Activated CD4-positive, alpha-beta T cell treated with anti-CD3 and anti-CD28 coated beads, Interleukin-2, amount 50 U/mL, for 16 hours (primary cell): ENCODE measurements at regions not wholly inside any gene's neighbourhood (a gene's known extent, or its start where the extent isn't known, plus 50 kb on each side); places are given as distances from the start of the nearest gene placed in this dataset.
"Not testable (repeated sequence)": the region's sequence is repeated elsewhere in the genome, so short reads cannot be mapped to it uniquely, and the experiment has no call there.

Source experiments
- DNase-seq: peaks from one replicate; pipeline ENCODE4 v3.0.0-alpha.2; 2020

DNA sequence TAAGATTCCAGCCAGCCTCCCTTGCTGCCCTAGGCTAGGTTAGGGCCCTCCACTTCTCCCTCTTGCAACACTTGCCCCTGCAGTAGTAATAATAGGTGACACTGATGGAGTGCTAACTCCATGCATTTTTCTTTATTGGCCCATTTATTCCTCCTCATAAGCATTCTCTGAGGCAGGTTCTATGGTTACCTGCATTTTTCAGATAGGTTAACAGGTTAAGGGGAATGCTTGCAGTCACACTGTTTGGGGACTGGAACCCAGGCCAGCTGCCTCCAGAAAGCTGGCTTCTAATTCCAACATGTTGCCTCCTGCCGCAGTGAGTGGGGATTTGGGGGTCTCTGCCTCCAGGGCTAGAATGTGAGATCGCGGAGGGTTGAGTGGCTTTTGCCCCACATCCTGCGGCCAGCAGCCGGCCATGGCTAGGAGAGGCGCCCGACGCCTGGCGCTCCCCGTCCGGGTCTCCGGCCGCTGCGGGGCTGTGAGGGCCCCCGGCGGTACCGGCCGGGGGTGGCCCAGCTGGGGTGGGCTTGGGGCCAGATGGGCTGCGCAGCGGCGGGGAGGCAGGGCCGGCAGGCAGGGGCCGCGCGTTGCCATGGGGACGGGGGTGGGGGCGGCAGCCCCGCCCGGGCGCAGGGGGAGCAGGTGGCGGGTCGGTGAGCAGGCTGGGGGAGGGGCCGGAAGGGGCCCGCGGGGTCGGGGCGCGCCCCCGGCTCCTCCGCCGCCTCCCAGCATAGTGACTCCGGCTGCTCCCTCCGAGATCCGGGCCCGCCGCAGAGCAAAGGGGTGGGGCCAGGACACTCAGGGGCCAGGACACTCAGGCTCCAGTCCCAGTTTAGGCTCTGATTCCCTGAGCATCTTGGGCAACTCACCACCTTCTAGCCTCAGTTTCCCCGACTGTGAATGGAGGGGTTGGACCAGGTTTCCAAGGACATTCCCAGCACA lies 68.4 kb upstream of the SSBP3 start:
- no peak for DNase-seq

DNA sequence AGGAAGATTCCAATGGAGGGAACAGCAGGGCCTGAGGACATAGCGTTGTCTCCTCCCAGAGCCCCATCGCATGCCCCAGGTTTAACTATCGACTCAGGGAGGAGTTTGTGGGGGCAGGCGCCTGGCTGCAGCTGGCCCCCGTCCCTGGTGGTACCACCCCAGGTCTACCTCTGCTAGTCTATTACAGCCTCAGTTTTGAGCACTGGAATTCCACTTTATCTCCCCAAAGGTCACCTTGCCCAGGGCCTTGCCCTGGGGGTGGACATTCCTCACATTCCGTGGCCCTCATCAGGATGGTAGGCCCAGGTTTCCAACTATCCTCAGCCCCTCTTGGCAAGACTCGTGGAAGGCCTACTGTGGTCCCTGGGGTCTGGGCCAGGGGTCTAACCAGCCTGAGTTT lies 65.4 kb upstream of the SSBP3 start:
- no peak for DNase-seq

DNA sequence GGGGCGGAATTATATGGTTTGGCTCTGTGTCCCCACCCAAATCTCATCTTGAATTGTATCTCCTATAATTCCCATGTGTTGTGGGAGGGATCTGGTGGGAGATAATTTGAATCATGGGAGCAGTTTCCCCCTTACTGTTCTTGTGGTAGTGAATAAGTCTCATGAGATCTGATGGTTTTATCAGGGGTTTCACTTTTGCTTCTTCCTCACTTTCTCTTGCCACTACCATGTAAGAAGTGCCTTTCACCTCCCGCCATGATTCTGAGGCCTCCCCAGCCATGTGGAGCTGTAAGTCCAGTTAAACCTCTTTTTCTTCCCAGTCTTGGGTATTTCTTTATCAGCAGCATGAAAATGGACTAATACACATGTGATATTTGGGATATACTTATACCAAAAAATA lies 63.2 kb upstream of the SSBP3 start:
- not testable (repeated sequence) for DNase-seq

DNA sequence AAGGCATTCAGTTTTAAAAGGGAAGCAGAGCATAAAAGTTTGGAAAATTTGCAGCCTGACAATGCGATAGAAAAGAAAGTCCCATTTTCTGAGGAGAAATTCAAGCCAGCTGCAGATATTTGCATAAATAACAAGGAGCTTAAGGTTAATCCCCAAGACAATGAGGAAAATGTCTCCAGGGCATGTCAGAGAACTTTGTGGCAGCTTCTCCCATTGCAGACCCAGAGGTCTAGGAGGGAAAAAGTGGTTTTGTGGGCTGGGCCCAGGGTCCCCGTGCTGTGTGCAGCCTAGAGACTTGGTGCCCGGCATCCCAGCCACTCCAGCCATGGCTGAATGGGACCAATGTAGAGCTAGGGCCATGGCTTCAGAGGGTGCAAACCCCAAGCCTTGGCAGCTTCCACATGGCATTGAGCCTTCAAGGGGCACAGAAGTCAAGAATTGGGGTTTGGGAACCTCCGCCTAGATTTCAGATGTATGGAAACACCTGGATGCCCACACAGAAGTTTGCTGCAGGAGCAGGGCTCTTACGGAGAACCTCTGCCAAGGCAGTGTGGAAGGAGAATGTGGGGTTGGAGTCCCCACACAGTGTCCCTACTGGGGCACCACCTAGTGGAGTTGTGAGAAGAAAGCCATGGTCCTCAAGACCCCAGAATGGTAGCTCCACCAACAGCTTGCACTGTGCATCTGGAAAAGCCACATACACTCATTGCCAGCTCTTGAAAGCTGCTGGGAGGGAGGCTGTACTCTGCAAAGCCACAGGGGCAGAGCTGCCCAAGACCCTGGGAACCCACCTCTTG lies 62.3 kb upstream of the SSBP3 start:
- DNase-seq: not testable (repeated sequence)

DNA sequence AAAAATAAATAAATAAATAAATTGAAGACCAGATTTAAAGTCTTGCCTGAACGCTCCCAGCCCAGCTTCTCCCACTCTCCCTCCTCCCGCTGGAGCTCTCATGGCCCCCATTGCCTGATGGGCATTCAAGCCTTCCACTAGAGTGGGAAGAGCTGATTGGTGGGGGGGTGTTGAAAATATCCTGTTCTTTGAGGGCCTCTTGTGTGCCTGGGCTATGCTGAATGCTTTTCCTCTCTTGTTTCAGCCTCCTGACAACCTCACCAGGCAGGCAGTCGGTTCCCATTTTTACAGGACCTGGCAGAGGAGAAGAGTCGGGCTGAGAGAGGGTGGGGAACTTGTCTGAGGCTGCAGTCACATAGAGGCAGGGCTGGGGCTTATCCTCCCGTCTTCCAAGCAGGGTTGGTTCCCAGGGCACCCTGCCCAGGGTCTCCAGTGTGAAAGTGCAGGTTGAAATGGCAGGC lies 59.2 kb upstream of the SSBP3 start:
- no peak for DNase-seq

DNA sequence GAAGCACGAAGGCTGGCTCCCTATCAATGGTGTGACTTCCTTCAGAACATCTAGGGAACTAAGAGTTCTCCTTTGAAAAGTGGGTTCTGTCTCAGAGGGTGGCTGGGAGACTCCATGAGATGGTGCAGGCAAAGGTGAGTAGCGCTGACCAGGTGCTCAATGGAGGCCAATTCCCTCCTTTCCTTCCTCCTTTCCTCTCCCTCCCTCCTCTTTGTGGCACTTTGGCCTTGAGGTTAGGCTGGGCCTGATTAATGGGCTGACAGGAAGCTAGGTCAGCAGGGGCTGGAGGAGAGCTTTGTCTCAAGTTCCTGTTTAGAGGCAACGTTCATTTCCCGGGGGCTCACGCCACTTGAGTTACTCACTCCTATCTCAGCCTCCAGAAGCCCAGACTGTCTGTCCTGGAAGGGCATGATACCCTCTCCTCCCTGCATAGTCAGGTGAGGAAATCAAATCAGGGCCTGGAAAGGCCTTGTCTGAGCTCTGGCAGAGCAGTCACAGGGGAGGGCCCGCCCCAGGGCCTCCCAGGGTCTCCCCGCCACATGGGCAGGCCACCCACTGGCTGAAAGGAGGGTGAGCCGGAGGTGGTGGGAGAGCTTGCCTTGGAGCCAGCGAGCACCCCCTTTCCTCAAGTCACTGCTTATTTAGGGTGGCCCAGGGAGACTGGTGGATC lies 58.4 kb upstream of the SSBP3 start:
- no peak for DNase-seq

DNA sequence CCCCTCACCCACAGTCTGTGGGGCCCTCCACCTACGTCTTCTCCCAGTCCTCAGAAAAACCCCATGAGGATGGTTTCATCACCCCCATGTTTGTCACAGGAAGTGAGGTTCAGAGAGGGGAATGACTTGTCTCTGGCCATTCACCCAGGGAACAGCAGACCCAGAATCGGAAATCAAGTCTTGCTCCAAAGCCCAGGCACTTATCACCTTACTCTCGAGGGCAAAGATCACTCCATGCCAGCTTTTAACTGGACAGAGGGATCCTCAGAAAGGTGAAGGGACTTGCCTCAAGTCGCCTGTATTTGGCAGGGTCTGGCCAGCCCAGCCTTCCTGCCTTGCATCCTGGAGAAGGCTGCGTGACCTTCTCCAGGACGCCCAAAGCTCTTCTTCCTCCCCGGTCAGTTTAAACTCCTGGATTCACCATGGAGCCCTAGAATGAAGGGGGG lies 57.9 kb upstream of the SSBP3 start:
- no peak for DNase-seq

DNA sequence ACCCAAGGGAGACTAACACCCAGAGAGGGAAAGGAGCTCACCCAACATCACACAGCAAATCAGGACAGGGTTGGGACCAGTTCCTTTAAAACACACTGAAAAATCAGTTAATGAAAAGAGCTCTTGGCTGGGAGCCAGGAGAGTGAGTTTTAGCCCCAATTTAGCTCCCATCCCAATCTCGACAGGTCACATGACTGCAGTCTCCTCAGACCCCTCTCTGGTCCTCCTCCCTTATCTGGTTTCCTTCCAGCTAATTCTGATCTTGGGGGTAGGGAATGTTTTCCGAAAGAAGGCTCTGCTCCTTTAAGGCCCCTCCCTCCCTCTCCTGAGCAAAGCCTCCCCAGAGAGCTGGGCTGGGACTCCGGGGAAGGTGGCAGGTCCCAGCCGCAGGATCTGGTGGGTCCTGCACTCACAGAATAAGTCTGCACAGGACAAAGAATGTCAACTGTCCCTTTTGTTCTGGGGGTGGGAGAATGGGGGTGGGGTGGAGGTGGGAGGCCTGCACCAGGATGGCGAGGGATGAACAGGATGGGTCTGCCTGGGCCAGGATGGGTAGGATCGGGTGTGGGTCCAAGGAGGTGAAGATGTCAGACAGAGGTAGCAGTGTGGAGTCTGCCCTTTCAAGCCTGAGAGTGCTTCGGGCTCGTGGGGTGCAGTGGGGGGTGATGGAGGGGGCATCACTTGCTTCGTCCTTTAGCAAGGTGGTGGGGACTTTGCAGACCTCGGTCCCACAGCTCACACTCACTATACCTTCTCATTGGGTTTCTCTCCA lies 57.3 kb upstream of the SSBP3 start:
- no peak for DNase-seq

DNA sequence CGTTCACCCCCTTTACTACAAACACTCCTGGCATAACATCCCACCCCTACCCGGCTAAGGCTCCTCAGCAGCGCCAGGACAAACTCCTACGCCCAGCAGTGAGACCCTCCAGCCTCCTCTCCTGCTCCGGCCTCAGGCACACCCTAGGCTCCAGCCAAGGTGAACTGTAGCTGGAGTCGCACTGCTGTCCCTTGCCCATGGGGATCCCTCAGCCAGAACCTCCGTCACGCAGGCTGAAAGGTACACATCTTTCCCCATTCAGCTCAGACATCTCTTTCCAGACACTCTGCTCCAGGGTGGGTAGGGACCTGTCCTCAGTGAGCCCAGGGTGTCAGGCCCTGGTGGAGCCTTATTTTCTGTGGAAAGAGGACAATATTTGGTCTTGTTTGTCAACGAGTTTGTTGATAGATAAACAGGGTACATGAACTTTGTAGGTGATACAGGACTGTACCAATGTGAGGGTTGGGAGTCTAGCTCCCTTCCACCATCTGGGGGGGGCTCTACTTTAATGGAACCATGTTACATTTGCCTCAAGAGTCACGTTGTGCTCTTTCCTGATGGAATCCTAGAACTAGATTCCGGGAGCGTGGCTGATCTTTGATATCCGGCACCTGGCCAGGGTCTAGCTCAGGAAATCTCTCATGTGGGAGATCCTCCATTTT lies 56.5 kb upstream of the SSBP3 start:
- no peak for DNase-seq

DNA sequence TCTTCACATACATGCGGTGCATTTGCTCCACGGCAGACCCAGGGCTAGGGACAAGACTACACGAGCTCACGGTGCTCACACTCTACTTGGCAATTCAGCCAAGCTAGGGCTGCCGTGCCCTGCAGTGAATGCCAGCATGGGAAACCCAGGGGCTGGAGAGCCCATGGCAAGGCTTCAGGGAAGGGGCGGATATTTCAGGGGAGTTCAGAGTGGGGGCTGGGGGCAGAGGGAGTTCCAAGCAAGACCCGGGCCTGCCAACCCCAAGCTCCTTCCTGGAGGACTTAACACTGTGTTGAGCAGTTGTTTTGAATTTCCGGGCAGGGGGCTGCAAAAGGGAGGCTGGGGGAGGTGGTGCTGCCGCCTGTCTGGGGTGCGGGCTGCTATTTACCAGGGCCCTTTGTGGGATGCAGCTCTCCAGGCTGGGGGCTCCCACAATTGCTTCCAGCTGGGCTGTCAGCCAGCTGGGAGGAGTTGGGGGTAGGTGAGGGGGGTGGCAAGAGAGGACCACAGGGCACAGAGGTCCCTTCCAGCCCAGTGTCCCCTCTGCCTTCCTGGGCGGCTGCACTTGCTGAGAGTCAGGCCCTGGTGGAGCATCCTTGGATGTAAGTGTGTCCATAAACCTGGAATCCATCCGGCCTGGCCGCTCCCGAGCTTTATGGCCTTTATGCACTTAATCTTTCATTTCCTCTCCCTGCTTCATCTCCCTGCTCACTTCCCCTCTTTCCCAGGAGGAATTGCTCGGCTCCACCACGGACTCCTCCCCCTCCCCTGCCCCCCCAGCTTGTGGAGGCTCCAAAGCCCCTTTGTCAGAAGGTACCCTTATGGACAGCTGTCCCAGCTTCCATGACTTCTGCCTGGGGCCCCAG lies 55.8 kb upstream of the SSBP3 start:
- no peak for DNase-seq

DNA sequence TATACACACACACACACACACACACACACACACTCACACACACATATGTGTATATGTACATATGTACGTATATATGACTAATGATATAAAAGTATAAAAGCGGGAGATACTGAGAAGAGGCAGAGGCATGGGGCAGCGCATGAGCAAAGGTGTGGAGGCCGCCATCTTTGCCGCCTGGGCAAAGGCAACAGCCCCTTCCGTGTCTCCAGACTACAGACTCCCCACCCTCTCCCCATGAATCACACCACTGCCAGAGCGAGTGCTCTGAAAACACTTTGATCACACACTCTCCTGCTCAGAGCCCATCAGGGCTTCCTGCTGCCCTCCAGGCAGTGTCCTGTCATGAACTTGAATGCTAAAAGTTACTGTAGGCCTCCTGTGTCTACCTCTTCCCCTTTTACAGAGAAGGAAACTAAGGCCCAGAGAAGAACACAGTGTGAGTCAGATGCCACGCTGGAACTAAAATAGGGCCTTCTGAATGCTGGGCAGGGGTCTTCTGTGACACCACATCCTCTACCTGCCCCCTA lies 54.7 kb upstream of the SSBP3 start:
- no peak for DNase-seq

DNA sequence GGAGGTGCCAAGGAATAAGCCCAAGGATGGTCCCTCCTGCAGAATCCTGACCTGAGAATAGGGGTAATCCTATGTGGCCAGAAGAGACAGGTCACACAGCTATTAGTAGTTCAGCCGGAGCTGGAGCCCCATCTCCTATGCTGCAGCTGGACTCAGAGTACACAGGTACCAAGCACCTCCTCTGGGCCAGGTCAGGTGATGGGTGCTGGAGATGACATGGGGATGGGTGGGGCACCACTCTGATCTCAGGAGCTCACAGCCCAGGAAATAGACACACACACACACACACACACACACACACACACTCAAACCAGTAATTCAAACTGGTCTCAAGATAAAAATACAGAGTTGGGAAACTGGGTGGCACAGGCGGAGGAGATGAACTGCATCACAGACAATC lies 54.2 kb upstream of the SSBP3 start:
- DNase-seq: no peak

DNA sequence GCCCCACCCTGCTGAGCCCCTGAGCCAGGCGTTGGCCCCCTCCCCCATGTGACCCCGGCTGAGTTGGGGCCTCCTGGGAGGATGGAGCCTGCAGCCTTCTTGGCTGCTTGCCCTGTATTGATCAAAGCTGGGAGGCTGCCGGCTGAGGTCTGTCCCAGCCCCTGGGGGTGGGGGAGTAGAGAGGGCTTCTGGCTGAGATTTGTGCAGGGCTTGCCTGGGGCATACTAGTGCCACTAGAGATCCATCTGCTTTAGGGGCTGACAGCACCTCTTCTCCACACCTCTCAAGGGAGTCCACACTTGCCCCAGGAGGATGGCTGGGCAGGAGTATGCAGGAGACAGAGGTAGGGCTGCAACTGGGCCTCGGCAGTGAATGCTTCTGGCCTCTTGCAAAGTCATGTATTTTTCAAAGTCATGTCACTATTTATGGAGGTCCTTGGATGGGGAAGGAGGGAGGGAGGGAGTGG lies 53.6 kb upstream of the SSBP3 start:
- DNase-seq: no peak

DNA sequence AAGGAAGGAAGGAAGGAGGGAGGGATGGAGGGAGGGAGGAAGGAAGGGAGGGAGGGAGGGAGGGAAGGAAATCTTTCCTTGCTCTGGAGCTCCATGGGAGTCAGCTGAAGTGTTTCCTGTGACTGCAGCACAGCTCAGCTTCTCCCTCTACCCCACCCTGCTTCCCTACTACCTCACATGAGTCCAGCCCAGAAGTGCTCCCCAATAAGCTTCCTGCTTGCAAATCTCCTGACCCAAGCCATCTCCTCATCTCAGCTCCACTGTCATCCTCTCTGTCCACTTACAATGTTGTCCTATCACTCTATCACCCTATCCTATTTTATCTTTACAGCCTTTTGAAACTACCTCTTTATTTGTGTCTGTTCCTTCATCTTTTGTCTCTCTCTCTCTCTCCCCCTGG lies 52.9 kb upstream of the SSBP3 start:
- no peak for DNase-seq

DNA sequence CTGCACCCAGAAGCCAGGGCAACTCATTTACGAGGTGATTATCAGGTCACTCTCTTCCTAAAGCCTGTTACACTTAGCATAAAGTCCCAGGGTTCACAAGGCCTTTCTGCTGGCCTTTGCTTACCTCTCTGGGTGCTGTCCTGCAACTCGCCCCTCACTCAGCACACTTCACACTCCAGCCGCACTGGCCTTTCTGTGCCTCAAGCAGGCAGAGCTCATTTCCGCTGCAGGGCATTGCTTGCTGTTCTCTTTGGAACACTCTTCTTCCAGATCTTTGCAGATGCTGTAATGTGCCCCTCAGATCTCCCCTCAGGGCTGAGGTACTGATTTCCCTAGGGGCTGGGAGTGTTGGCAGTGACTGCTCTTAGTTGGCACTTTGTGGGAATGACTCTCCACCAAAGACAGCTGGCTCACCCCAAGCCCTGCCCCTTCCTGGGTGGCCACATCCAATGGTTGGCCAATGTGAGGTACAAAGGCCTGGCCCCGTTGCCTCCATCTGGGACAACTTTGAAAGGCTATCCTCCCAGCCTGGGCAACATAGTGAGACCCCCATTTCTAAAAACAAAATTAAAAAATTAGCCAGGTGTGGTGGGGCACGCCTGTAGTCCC lies 50.8 kb upstream of the SSBP3 start:
- no peak for DNase-seq

DNA sequence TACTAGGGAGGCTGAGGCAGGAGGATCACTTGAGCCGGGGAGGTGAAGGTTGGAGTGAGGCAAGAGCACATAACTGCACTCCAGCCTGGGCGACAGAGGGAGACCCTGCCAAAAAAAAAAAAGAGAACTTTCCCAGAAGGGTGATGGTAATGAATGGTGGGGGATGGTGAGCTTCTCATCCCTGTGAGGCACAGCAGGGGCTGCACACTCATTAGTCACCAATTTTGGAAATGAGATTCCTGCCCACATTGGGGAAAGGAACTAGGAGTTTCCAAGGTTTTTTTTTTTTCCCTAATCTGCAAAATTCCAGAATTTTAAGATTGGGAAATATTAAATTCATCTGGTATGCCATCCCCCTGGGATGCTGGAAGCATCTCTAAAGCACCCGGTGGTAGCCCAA lies 50.2 kb upstream of the SSBP3 start:
- DNase-seq: no peak
